ENCODE measurements at regions not wholly inside any gene's neighbourhood (a gene's known extent, or its start where the extent isn't known, plus 50 kb on each side); places are given as distances from the start of the nearest gene placed in this dataset.

- Histone ChIP-seq H3K4me1 (ENCODE audit: control insufficient read depth in 3 of 3, insufficient read depth in 2 of 3, low read depth in 1 of 3, low read length in 2 of 3) (peaks cover 2 to 32% (median 3%) of the 10 kb centered on the region in 3 donors), H3K27ac (ENCODE audit: low read depth in 1 of 3, low read length in 2 of 3) (peak overlapping the region in 2 of 3 donors; percentile 40 to 68), H3K27me3 (ENCODE audit: control insufficient read depth in 3 of 3, insufficient read depth in 3 of 3, low read length in 3 of 3) (no peaks in the 10 kb centered on the region), H3K9me3 (ENCODE audit: control insufficient read depth in 2 of 2, insufficient read depth in 1 of 2, low read depth in 1 of 2, low read length in 1 of 2) (peaks cover 0 to 9% of the 10 kb centered on the region in 2 donors), H3K36me3 (ENCODE audit: control insufficient read depth in 3 of 3, insufficient read depth in 2 of 3, low read depth in 1 of 3, low read length in 3 of 3) (no peaks in the 10 kb centered on the region), H3K4me3 (ENCODE audit: low read depth in 1 of 3, low read length in 3 of 3) (no peak overlapping the region)
- DNase-seq (peak; percentile 83 to 88), FAIRE-seq (no peak)
- 44 to 71% (median 52%) methylated on average over 3 of the region's 3 CpGs for WGBS, 3 donors
Measured at GRCh38 chr10:78589687-78590086, 479.1 kb upstream of the ZMIZ1 start.

GRCh38 chr10:78591066-78591465 lies 477.7 kb upstream of the ZMIZ1 start:
- WGBS, 3 donors, result 87 to 96% (median 88%) methylated on average over 2 of the region's 2 CpGs
- peaks cover 2 to 25% (median 3%) of the 10 kb centered on the region in 3 donors for H3K4me1 ChIP-seq (ENCODE audit: control insufficient read depth in 3 of 3, insufficient read depth in 2 of 3, low read depth in 1 of 3, low read length in 2 of 3)
- no peak for FAIRE-seq

GRCh38 chr10:78594559-78595268 lies 474.1 kb upstream of the ZMIZ1 start:
- DNase-seq (peak in 1 of 2 donors; percentile 41), FAIRE-seq (no peak)
- H3K27me3 ChIP-seq (ENCODE audit: control insufficient read depth in 3 of 3, insufficient read depth in 3 of 3, low read length in 3 of 3), result no peaks in the 10 kb centered on the region
- H3K36me3 ChIP-seq (ENCODE audit: control insufficient read depth in 3 of 3, insufficient read depth in 2 of 3, low read depth in 1 of 3, low read length in 3 of 3), result no peaks in the 10 kb centered on the region
- H3K4me3 ChIP-seq (ENCODE audit: low read depth in 1 of 3, low read length in 3 of 3), result no peak overlapping the region
- peaks cover 0 to 5% of the 10 kb centered on the region in 2 donors for H3K9me3 ChIP-seq (ENCODE audit: control insufficient read depth in 2 of 2, insufficient read depth in 1 of 2, low read depth in 1 of 2, low read length in 1 of 2)
- no peak overlapping the region for H3K27ac ChIP-seq (ENCODE audit: low read depth in 1 of 3, low read length in 2 of 3)
- H3K4me1 ChIP-seq (ENCODE audit: control insufficient read depth in 3 of 3, insufficient read depth in 2 of 3, low read depth in 1 of 3, low read length in 2 of 3), result peaks cover 0 to 9% (median 0%) of the 10 kb centered on the region in 3 donors
- 20 to 39% (median 36%) methylated on average over 7 of the region's 7 CpGs for WGBS, 3 donors

More at GRCh38 chr10:78591066-78591465, 477.7 kb upstream of the ZMIZ1 start:
- no peak for DNase-seq
- Histone ChIP-seq H3K27me3 (ENCODE audit: control insufficient read depth in 3 of 3, insufficient read depth in 3 of 3, low read length in 3 of 3) (no peaks in the 10 kb centered on the region), H3K4me3 (ENCODE audit: low read depth in 1 of 3, low read length in 3 of 3) (no peak overlapping the region), H3K27ac (ENCODE audit: low read depth in 1 of 3, low read length in 2 of 3) (no peak overlapping the region), H3K9me3 (ENCODE audit: control insufficient read depth in 2 of 2, insufficient read depth in 1 of 2, low read depth in 1 of 2, low read length in 1 of 2) (peaks cover 0 to 9% of the 10 kb centered on the region in 2 donors), H3K36me3 (ENCODE audit: control insufficient read depth in 3 of 3, insufficient read depth in 2 of 3, low read depth in 1 of 3, low read length in 3 of 3) (no peaks in the 10 kb centered on the region)

DNA sequence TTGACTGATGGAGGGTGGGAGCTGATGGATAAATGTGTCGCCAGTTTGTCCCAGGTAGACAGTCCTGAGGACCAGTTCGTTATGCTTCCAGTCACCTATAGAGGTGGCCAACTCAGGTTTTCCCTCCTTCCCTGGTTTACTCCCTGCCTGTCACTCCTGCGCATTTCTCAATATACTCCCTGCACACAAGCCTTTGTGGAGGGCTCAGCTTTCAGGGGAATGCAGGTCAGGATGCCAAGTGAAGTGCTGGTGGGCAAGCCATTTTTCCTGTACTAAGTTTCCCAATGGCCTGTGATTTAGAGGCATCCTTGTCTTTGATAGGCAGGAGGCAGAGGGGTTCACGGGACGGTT lies 473.5 kb upstream of the ZMIZ1 start:
- Histone ChIP-seq H3K27ac (ENCODE audit: low read depth in 1 of 3, low read length in 2 of 3) (no peak overlapping the region), H3K27me3 (ENCODE audit: control insufficient read depth in 3 of 3, insufficient read depth in 3 of 3, low read length in 3 of 3) (no peaks in the 10 kb centered on the region), H3K4me3 (ENCODE audit: low read depth in 1 of 3, low read length in 3 of 3) (no peak overlapping the region), H3K36me3 (ENCODE audit: control insufficient read depth in 3 of 3, insufficient read depth in 2 of 3, low read depth in 1 of 3, low read length in 3 of 3) (no peaks in the 10 kb centered on the region), H3K4me1 (ENCODE audit: control insufficient read depth in 3 of 3, insufficient read depth in 2 of 3, low read depth in 1 of 3, low read length in 2 of 3) (peaks cover 0 to 7% (median 0%) of the 10 kb centered on the region in 3 donors), H3K9me3 (ENCODE audit: control insufficient read depth in 2 of 2, insufficient read depth in 1 of 2, low read depth in 1 of 2, low read length in 1 of 2) (peaks cover 0 to 5% of the 10 kb centered on the region in 2 donors)
- no peak for DNase-seq
- no peak for FAIRE-seq
- WGBS, 3 donors, result 50 to 72% (median 54%) methylated on average over 5 of the region's 5 CpGs

- FAIRE-seq (no peak), DNase-seq (no peak)
- H3K9me3 ChIP-seq (ENCODE audit: control insufficient read depth in 2 of 2, insufficient read depth in 1 of 2, low read depth in 1 of 2, low read length in 1 of 2), result peaks cover 0 to 4% of the 10 kb centered on the region in 2 donors
- no peak overlapping the region for H3K4me3 ChIP-seq (ENCODE audit: low read depth in 1 of 3, low read length in 3 of 3)
- H3K36me3 ChIP-seq (ENCODE audit: control insufficient read depth in 3 of 3, insufficient read depth in 2 of 3, low read depth in 1 of 3, low read length in 3 of 3), result no peaks in the 10 kb centered on the region
- H3K27me3 ChIP-seq (ENCODE audit: control insufficient read depth in 3 of 3, insufficient read depth in 3 of 3, low read length in 3 of 3), result no peaks in the 10 kb centered on the region
- H3K4me1 ChIP-seq (ENCODE audit: control insufficient read depth in 3 of 3, insufficient read depth in 2 of 3, low read depth in 1 of 3, low read length in 2 of 3), result peaks cover 0 to 9% (median 0%) of the 10 kb centered on the region in 3 donors
- 80 to 89% (median 85%) methylated on average over 2 of the region's 2 CpGs for WGBS, 3 donors
- no peak overlapping the region for H3K27ac ChIP-seq (ENCODE audit: low read depth in 1 of 3, low read length in 2 of 3)
Measured at GRCh38 chr10:78596556-78596955, 472.2 kb upstream of the ZMIZ1 start.

GRCh38 chr10:78597796-78598555 lies 470.8 kb upstream of the ZMIZ1 start:
- DNase-seq (no peak), FAIRE-seq (no peak)
- Histone ChIP-seq H3K27ac (ENCODE audit: low read depth in 1 of 3, low read length in 2 of 3) (no peak overlapping the region), H3K36me3 (ENCODE audit: control insufficient read depth in 3 of 3, insufficient read depth in 2 of 3, low read depth in 1 of 3, low read length in 3 of 3) (no peaks in the 10 kb centered on the region), H3K9me3 (ENCODE audit: control insufficient read depth in 2 of 2, insufficient read depth in 1 of 2, low read depth in 1 of 2, low read length in 1 of 2) (peaks cover 0 to 3% of the 10 kb centered on the region in 2 donors), H3K4me3 (ENCODE audit: low read depth in 1 of 3, low read length in 3 of 3) (no peak overlapping the region), H3K4me1 (ENCODE audit: control insufficient read depth in 3 of 3, insufficient read depth in 2 of 3, low read depth in 1 of 3, low read length in 2 of 3) (peaks cover 0 to 9% (median 0%) of the 10 kb centered on the region in 3 donors), H3K27me3 (ENCODE audit: control insufficient read depth in 3 of 3, insufficient read depth in 3 of 3, low read length in 3 of 3) (no peaks in the 10 kb centered on the region)
- 90 to 94% (median 92%) methylated on average over 11 of the region's 11 CpGs for WGBS, 3 donors

- Histone ChIP-seq H3K27ac (ENCODE audit: low read depth in 1 of 3, low read length in 2 of 3) (no peak overlapping the region), H3K27me3 (ENCODE audit: control insufficient read depth in 3 of 3, insufficient read depth in 3 of 3, low read length in 3 of 3) (no peaks in the 10 kb centered on the region), H3K4me1 (ENCODE audit: control insufficient read depth in 3 of 3, insufficient read depth in 2 of 3, low read depth in 1 of 3, low read length in 2 of 3) (peaks cover 0 to 9% (median 0%) of the 10 kb centered on the region in 3 donors), H3K4me3 (ENCODE audit: low read depth in 1 of 3, low read length in 3 of 3) (no peak overlapping the region), H3K36me3 (ENCODE audit: control insufficient read depth in 3 of 3, insufficient read depth in 2 of 3, low read depth in 1 of 3, low read length in 3 of 3) (no peaks in the 10 kb centered on the region), H3K9me3 (ENCODE audit: control insufficient read depth in 2 of 2, insufficient read depth in 1 of 2, low read depth in 1 of 2, low read length in 1 of 2) (peaks cover 0 to 3% of the 10 kb centered on the region in 2 donors)
- 80 to 94% (median 91%) methylated on average over 3 of the region's 3 CpGs for WGBS, 3 donors
- FAIRE-seq, result no peak
- DNase-seq, result no peak
Measured at GRCh38 chr10:78599122-78599853, 469.5 kb upstream of the ZMIZ1 start.

- H3K4me1 ChIP-seq (ENCODE audit: control insufficient read depth in 3 of 3, insufficient read depth in 2 of 3, low read depth in 1 of 3, low read length in 2 of 3), result peaks cover 0 to 3% (median 0%) of the 10 kb centered on the region in 3 donors
- FAIRE-seq (no peak), DNase-seq (no peak)
- 75 to 88% (median 78%) methylated on average over 5 of the region's 5 CpGs for WGBS, 3 donors
- no peak overlapping the region for H3K27ac ChIP-seq (ENCODE audit: low read depth in 1 of 3, low read length in 2 of 3)
- no peak overlapping the region for H3K4me3 ChIP-seq (ENCODE audit: low read depth in 1 of 3, low read length in 3 of 3)
- H3K9me3 ChIP-seq (ENCODE audit: control insufficient read depth in 2 of 2, insufficient read depth in 1 of 2, low read depth in 1 of 2, low read length in 1 of 2), result peaks cover 0 to 3% of the 10 kb centered on the region in 2 donors
- no peaks in the 10 kb centered on the region for H3K36me3 ChIP-seq (ENCODE audit: control insufficient read depth in 3 of 3, insufficient read depth in 2 of 3, low read depth in 1 of 3, low read length in 3 of 3)
- H3K27me3 ChIP-seq (ENCODE audit: control insufficient read depth in 3 of 3, insufficient read depth in 3 of 3, low read length in 3 of 3), result no peaks in the 10 kb centered on the region
Measured at GRCh38 chr10:78600121-78600665, 468.6 kb upstream of the ZMIZ1 start.
